ENCODE measurements at regions not wholly inside any gene's neighbourhood (a gene's known extent, or its start where the extent isn't known, plus 50 kb on each side); places are given as distances from the start of the nearest gene placed in this dataset.
"Not testable (repeated sequence)": the region's sequence is repeated elsewhere in the genome, so short reads cannot be mapped to it uniquely, and the experiment has no call there.

GRCh38 chr5:166594567-166594966 is 1696.9 kb upstream of the WWC1 start:
- no peak for DNase-seq (ENCODE audit: low read depth in 2 of 2)

GRCh38 chr5:166595274-166595951 is 1696.0 kb upstream of the WWC1 start:
- DNase-seq (ENCODE audit: low read depth in 2 of 2) = no peak

GRCh38 chr5:166596043-166596442 is 1695.4 kb upstream of the WWC1 start:
- no peak for DNase-seq (ENCODE audit: low read depth in 2 of 2)

GRCh38 chr5:166602271-166602670 is 1689.2 kb upstream of the WWC1 start:
- DNase-seq (ENCODE audit: low read depth in 2 of 2) = no peak

GRCh38 chr5:166617507-166617906 is 1673.9 kb upstream of the WWC1 start:
- no peak for DNase-seq (ENCODE audit: low read depth in 2 of 2)

GRCh38 chr5:166618526-166618925 is 1672.9 kb upstream of the WWC1 start:
- no peak for DNase-seq (ENCODE audit: low read depth in 2 of 2)

- DNase-seq (ENCODE audit: low read depth in 2 of 2) = no peak
Measured at GRCh38 chr5:166624573-166624972, 1666.9 kb upstream of the WWC1 start.

- DNase-seq (ENCODE audit: low read depth in 2 of 2) = no peak
Measured at GRCh38 chr5:166625210-166625865, 1666.1 kb upstream of the WWC1 start.

GRCh38 chr5:166637295-166637694 is 1654.2 kb upstream of the WWC1 start:
- DNase-seq (ENCODE audit: low read depth in 2 of 2) = no peak

- DNase-seq (ENCODE audit: low read depth in 2 of 2) = no peak
Measured at GRCh38 chr5:166639151-166639550, 1652.3 kb upstream of the WWC1 start.

GRCh38 chr5:166640136-166640535 is 1651.3 kb upstream of the WWC1 start:
- not testable (repeated sequence) for DNase-seq (ENCODE audit: low read depth in 2 of 2)

GRCh38 chr5:166648736-166649135 is 1642.7 kb upstream of the WWC1 start:
- no peak for DNase-seq (ENCODE audit: low read depth in 2 of 2)

GRCh38 chr5:166649676-166650075 is 1641.8 kb upstream of the WWC1 start:
- DNase-seq (ENCODE audit: low read depth in 2 of 2) = no peak

GRCh38 chr5:166651234-166651633 is 1640.2 kb upstream of the WWC1 start:
- no peak for DNase-seq (ENCODE audit: low read depth in 2 of 2)

GRCh38 chr5:166671811-166672210 is 1619.6 kb upstream of the WWC1 start:
- no peak for DNase-seq (ENCODE audit: low read depth in 2 of 2)

- DNase-seq (ENCODE audit: low read depth in 2 of 2) = no peak
Measured at GRCh38 chr5:166672431-166672830, 1619.0 kb upstream of the WWC1 start.

- DNase-seq (ENCODE audit: low read depth in 2 of 2) = no peak
Measured at GRCh38 chr5:166677891-166678290, 1613.6 kb upstream of the WWC1 start.

GRCh38 chr5:166679331-166679730 is 1612.1 kb upstream of the WWC1 start:
- DNase-seq (ENCODE audit: low read depth in 2 of 2) = no peak

GRCh38 chr5:166695326-166695725 is 1596.1 kb upstream of the WWC1 start:
- DNase-seq (ENCODE audit: low read depth in 2 of 2) = no peak

- DNase-seq (ENCODE audit: low read depth in 2 of 2) = no peak
Measured at GRCh38 chr5:166708291-166708690, 1583.2 kb upstream of the WWC1 start.

GRCh38 chr5:166709691-166710090 is 1581.8 kb upstream of the WWC1 start:
- DNase-seq (ENCODE audit: low read depth in 2 of 2) = no peak

- no peak for DNase-seq (ENCODE audit: low read depth in 2 of 2)
Measured at GRCh38 chr5:166710271-166710670, 1581.2 kb upstream of the WWC1 start.

- no peak for DNase-seq (ENCODE audit: low read depth in 2 of 2)
Measured at GRCh38 chr5:166712447-166713185, 1578.8 kb upstream of the WWC1 start.

Data from activated CD4-positive, alpha-beta T cell treated with anti-CD3 and anti-CD28 coated beads for 24 hours (primary cell).